ENCODE measurements at regions not wholly inside any gene's neighbourhood (a gene's known extent, or its start where the extent isn't known, plus 50 kb on each side); places are given as distances from the start of the nearest gene placed in this dataset.

- intact Hi-C loops (cut with DNase I): no loop called here
- peak overlapping the region; percentile 46 for H3K27ac ChIP-seq
Observed at GRCh38 chr9:16985559-16986348, 115.3 kb upstream of the BNC2 start.

GRCh38 chr9:16982780-16983310 is 112.4 kb upstream of the BNC2 start:
- TF ChIP-seq POLR2AphosphoS5 (IDR thresholded peaks at IDR 0.05; ENCODE audit: insufficient read depth in 1 of 2, low read depth in 1 of 2) (no peak), POLR2A (IDR thresholded peaks at IDR 0.05) (no peak), CTCF (IDR thresholded peaks at IDR 0.05) (no peak)
- H3K27me3 ChIP-seq: no peaks in the 10 kb centered on the region
- H3K27ac ChIP-seq: no peak overlapping the region
- intact Hi-C loops (cut with DNase I): no loop called here
- DNase-seq (ENCODE audit: extremely low spot score in 2 of 2): no peak
- H3K4me3 ChIP-seq: no peak overlapping the region
- peaks cover 12% of the 10 kb centered on the region for H3K4me1 ChIP-seq
- H3K9me3 ChIP-seq: no peaks in the 10 kb centered on the region
- no peaks in the 10 kb centered on the region for H3K36me3 ChIP-seq

More at GRCh38 chr9:16985559-16986348, 115.3 kb upstream of the BNC2 start:
- H3K36me3 ChIP-seq: no peaks in the 10 kb centered on the region
- DNase-seq (ENCODE audit: extremely low spot score in 2 of 2): no peak
- TF ChIP-seq POLR2A (IDR thresholded peaks at IDR 0.05) (no peak), POLR2AphosphoS5 (IDR thresholded peaks at IDR 0.05; ENCODE audit: insufficient read depth in 1 of 2, low read depth in 1 of 2) (peak; percentile 9 to 18), CTCF (IDR thresholded peaks at IDR 0.05) (no peak)
- peaks cover 12% of the 10 kb centered on the region for H3K4me1 ChIP-seq
- H3K9me3 ChIP-seq: no peaks in the 10 kb centered on the region
- H3K27me3 ChIP-seq: no peaks in the 10 kb centered on the region
- no peak overlapping the region for H3K4me3 ChIP-seq

GRCh38 chr9:16976427-16976826 is 106.0 kb upstream of the BNC2 start:
- no peaks in the 10 kb centered on the region for H3K9me3 ChIP-seq
- no peaks in the 10 kb centered on the region for H3K36me3 ChIP-seq
- DNase-seq (ENCODE audit: extremely low spot score in 2 of 2): no peak
- H3K4me3 ChIP-seq: no peak overlapping the region
- intact Hi-C loops (cut with DNase I): no loop called here
- no peak overlapping the region for H3K27ac ChIP-seq
- H3K27me3 ChIP-seq: no peaks in the 10 kb centered on the region
- H3K4me1 ChIP-seq: no peaks in the 10 kb centered on the region
- no peak for TF ChIP-seq CTCF (IDR thresholded peaks at IDR 0.05)

- no peak overlapping the region for H3K27ac ChIP-seq
- no peaks in the 10 kb centered on the region for H3K4me1 ChIP-seq
- H3K4me3 ChIP-seq: no peak overlapping the region
Observed at GRCh38 chr9:16974436-16974835, 104.0 kb upstream of the BNC2 start.

More at GRCh38 chr9:16974436-16974835, 104.0 kb upstream of the BNC2 start:
- TF ChIP-seq CTCF (IDR thresholded peaks at IDR 0.05) (no peak), POLR2AphosphoS5 (IDR thresholded peaks at IDR 0.05; ENCODE audit: insufficient read depth in 1 of 2, low read depth in 1 of 2) (no peak), POLR2A (IDR thresholded peaks at IDR 0.05) (no peak)
- Histone ChIP-seq H3K27me3 (no peaks in the 10 kb centered on the region), H3K36me3 (no peaks in the 10 kb centered on the region), H3K9me3 (no peaks in the 10 kb centered on the region)
- no peak for DNase-seq (ENCODE audit: extremely low spot score in 2 of 2)
- intact Hi-C loops (cut with DNase I): no loop called here

Measured in vagina (tissue), 2 donors.